ENCODE measurements at regions not wholly inside any gene's neighbourhood (a gene's known extent, or its start where the extent isn't known, plus 50 kb on each side); places are given as distances from the start of the nearest gene placed in this dataset.

DNA sequence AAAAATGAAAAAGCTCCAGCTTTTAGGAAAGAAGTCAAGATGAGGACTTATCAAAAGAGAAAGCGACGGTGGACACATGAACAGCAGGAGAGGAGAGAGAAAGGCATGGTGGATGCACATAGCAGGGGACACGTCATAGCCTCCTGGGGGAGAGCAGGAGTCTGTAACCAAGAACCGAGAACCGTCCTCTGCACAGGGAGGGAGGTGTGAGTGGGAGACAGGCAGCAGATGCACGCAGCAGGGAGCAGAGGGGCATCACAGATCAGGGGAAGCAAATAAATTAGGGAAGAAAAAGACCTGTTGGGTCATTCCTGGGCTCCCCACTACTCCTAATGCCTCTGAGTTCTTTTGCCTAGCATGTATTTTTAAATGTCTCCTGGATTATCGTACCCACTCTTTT is 138.1 kb upstream of the RMST start:
- no peak for DNase-seq (ENCODE audit: low spot score)

DNA sequence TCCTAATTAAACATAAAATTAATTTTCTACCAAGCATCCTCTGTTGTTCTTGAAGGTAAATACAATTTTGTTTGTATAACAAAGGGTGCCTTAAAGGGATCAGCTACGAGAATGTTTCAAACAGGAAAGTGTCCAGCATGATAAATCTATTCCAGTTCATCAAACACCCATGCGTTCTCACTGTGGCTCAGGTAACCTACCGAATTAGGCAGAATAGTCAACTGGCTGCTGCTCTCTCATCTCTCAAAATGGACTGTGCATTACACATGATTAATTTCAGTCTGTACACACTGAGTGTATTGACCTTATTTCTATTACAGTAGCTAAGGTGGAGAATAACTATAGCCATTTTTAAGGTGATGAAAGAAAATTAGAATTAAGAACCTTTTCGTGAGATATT is 127.5 kb upstream of the RMST start:
- no peak for DNase-seq (ENCODE audit: low spot score)

DNA sequence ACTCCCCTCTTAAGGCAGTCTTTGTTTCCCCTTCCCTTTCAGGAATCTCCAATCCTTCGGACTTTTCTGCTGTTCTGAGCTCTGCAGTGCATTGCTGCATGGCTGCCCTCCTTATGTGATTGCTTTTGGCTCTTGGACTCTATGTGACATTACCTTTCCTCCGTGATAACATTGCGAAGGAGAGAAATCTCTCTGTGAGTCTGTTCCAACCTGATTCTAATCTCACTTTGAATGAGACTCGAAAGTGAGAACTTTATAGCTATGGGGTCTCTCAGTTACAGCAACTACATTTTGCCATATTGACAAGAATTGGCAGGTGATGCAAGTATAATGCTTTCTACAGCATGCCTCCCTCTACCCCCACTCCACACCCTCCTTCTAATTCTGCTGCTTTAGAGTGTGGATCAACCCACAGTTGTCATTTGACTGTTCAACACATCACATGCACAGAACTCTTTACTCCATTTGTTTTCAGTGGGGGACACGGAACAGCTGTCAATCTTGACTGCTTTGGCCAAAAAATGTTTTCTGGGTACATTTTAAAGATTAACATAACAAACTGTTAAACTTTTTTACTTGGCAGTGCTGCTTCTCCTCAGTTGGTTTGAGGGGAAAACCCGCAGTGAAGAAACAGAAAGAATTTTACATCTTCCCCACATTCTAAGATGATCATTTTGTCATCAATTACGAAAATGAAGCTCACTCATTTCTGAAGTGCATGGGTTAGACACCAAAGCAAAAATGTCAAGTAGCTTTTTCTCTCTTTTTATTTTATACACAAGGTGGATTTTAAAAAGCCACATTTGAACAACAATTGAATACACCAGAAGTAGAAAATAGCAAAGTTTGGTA is 125.5 kb upstream of the RMST start:
- no peak for DNase-seq (ENCODE audit: low spot score)

DNA sequence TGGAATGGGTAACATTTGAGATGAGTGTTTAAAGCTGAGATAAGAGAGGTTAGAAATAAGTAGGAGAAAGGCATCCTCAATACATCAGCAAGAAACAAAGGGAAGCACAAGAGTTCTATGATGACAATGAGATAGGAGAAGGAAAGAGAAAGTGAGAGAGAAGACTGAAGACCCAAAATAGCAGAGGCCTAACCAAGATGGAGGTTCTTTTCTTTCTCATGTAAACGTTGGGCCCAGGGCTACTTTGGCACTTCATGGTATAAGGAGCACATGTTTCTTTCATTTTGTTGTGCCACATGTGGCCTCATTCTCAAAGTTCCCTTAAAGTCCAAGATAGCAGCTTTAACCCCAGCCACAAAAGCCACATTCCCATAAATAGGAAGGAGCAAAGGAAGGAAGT is 120.5 kb upstream of the RMST start:
- DNase-seq (ENCODE audit: low spot score): no peak

DNA sequence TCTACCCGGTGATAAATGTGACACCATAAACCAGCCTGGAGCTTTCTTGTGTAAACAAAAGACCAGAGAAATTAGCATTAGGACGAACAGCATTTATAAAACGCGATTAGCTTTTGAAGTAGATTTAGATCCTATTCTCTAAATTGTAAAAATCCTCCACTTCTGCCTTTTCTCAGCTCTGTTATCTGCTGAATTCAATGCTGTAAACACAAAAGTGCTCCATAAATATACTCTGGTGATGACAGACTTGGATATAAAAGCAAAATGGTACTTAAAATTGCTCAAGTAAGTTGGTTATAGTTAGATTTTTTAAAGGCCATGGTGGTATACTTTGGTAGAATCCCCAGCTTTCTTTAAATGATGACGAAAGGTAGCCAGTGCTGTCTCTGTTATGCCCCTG is 114.6 kb upstream of the RMST start:
- DNase-seq (ENCODE audit: low spot score): peak; percentile 79

DNA sequence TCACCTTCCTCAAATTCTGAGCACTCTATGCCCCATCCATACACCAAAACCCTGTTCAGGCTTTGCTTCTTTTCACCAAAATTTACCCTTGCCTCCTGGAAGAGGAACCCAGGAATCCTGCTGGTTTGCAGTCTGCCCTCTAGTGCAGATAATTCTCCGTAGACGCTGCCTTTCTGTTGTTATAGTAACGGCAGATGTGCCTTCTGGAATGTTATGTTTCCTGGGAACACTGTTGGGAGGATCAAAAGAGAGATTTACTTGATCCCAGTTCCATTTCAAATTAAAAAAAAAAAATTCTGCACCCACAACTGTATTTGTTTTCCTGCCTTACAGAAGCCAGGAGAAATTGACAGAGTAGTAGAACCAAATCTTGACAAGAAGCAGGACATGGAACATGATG is 104.2 kb upstream of the RMST start:
- DNase-seq (ENCODE audit: low spot score): peak; percentile 80

DNA sequence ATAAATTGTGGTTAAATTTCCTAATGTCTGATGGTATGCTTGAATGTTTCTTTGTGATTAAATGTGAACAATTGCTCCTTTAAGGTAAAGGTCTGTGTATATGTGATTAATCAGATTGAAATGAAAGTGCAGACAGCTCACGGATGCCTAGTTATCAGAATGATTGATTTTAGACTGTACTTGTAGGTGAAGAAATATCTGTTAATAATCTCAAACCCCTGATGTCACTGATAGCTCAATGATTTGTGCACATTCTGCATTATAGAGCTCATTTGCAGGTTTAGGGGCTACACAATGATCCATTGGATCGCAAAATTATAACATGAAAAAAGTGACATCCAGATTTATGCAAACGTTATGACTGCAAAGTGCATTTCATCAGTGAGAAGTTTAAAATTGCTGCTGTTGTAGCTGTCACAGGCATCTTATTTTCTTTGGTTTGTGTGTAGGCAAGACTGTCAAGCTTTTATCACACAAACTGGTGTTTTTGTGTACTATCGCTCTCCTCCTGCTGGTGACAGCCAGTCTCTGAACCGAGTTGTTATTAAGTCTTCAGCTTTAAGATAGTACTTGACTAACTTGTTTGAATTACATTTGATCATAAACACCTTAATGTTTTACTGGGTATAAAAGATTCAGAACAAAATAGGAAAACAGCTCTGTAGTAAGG is 103.4 kb upstream of the RMST start:
- DNase-seq (ENCODE audit: low spot score): no peak

DNA sequence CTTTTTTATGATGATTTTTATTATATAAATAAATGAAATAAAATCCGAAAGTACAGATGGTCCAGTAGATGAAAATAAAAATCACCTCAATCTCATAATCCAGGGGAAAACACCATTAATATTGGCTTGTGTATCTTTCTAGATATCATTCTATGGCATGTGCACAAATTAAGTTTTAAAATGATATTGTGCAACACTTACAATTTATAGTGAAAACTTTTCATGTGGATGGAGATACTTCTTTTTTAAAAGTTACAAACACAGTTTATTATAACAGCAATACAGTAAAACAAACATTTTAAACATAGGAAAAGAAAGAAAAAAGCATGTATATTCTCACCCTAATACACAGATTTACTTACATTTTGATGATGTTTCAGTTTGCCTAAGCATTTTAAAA is 98.9 kb upstream of the RMST start:
- DNase-seq (ENCODE audit: low spot score): no peak

DNA sequence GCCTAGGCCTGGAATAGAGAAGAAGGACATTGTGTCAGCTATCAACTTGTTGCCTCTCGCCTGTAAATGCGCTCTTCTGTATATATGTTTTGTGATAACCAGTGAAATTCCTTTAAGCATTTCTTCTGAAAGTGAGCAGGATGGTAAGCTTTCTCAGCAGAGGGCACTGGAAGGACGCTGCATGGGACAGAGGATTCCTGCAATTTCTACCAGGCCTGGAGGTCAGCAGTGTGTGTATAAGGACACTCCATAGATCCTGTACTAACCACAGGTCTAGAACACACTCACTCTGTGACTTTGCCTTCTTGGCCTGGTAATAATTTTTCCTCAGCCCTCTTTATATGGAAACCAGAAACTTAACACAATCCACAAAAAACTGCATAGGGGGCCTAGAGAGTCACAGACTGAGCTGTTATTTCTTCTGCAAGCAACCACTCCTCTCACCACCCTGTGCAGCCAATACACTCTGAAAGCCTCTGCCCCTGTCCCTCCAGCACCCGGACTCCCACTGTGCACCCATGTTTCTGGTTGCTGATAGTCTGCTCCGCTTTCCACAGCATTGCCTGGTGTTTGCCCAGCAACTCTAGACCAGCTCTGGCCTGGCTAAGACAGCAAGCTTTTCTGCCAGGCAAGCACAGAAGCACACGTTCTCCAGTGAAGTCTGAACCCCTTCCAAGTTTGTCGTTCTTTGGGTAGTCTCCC is 94.0 kb upstream of the RMST start:
- DNase-seq (ENCODE audit: low spot score): peak; percentile 13

DNA sequence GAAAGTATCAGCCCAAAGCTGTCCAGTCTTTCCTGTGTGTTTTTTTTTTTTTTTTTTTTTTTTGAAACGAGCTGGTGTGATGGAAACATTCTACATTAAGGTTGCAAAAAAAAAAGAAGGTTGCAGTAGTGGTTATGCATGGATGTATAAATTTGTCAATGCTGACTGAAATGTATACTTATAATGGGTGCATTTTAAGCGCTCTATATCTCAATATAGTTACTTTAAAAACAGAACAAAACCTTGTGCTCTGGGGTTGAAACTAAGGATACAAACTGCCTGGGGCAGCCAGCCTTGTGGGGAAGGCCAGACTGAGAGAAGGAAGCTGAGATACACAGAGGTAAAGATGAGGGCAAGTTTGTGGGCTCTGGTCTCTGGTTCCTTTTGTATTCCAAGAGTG is 87.3 kb upstream of the RMST start:
- DNase-seq (ENCODE audit: low spot score): no peak

DNA sequence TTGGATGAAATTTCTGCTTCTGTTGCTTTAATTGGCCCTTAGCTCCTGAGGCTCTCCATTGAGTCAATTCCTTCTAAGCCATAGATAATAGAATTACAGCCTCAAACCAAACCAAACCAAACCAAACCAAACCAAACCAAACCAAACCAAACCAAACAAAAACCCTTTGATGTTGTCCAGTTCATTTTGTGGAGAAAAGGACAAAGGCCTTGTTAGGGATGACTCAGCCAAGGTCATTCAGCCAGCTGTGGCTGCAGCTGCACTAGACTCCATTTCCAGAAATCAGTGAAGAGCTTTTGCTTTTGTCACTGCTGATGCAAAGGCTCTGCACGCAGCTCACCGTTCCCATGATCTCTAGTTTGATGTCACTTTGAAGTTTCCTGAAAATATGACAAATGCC is 82.2 kb upstream of the RMST start:
- DNase-seq (ENCODE audit: low spot score): no peak

DNA sequence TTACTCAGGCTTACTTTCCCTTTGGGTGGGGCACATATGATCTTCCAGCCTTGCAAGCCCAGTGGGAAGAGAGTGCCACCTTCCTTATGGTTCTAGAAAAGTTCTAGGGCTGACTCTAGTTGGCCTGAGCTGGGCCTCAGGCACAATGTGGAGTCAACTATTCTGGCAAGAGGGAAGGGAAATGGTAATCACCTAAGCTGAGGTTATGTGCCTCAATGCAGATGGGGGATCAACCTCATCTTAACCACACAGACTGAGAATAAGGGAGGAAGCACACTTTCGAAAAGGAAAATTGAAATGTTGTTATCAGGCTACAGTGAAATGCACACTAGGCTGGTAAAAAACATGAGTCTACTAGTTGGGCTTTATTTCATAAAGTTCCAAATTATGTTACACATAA is 77.5 kb upstream of the RMST start:
- no peak for DNase-seq (ENCODE audit: low spot score)

DNA sequence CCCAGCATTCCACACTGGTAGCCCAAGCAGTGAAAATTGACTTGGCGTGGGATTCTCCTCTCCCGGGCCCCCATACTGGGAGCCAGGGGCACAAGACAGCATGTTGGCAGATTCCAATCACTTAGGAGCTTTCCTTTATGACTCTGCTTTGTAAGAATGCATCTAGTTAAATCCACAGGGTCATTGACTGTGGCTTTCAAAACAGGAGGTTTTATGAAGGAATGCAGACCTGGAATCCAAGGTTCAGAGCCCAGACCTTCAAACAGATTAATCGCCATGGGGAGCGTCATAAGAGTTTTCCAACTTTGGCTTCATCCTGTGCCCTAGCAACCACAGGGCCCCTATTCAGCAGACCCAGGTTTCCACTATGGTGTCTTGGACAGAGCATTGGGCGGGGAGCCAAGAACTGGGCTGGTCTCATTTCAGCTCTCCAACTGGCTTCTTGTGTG is 76.4 kb upstream of the RMST start:
- DNase-seq (ENCODE audit: low spot score): peak; percentile 41

DNA sequence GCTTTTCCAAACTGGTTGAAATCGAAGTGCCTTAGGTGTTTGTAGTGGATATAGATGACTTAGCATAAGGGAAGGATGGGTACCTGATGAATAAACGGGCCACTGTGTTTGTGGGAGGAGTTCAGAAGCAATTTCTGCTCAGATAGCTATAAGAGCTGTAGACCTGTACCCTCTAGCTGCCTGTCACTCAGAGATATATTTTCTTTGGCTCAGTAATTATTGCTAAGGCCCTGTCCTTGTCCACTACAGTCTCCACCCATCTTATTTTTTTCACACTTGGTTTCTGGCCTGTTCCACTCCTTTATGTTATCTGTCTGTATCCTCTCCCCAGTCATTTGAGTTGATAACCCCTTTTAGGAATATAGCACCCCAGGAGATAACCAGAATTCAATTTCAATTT is 74.8 kb upstream of the RMST start:
- no peak for DNase-seq (ENCODE audit: low spot score)

DNA sequence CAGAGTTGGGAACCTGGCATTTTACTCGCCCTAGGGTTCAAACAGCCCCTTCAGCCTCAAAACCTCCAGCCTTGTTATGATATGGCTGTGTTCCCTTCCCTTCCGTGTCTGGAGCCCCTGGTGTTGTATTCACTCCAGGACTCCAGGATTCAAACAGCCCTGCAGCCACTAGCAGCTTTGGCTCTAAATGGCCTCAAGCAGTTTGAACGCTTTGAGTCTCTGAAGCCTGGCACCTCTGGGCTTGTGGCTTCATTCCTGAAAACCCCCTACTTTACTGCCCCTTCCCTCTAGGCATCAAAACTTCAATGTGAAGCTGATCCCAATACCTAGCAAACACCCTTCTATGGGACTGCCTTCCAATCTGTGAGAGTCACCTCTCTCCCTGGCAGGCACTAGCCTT is 67.9 kb upstream of the RMST start:
- DNase-seq (ENCODE audit: low spot score): no peak

DNA sequence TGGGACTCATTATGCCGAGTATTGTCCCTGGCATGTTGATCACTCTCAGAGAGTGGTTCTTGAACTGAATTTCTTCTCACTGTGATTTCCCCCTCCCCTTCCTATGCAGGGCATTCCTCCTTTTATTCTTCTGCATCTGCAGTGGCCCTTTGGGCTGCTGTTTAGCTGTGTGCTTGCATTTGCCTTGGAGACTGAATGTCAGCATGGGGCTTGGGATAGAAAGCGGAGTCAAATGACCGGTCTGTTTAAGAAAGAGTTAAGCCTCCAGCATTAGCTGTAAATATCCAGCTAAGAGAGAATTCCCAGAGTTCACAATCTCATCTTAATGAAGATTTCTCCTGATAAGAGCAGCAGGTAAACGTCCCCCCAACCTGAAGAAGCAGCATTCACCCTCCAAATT is 65.6 kb upstream of the RMST start:
- no peak for DNase-seq (ENCODE audit: low spot score)

DNA sequence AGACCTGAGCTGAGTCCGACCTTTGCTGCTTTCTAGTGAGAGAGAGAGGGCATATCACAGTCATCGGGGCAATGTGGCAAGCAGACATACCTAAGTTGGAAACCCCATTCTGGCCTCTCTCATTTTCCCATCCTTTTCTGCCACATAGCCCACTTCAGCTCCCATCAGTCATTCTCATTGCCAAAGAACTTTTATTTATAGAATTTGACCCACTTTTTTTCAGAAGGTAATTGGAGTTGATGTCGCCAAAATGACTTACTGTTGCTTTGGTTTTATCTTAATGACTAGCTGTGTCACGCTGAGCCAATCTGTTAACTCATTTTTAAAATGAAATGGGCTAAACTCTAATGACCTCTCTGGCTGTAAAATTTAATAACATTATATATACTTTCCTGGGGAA is 63.9 kb upstream of the RMST start:
- no peak for DNase-seq (ENCODE audit: low spot score)

DNA sequence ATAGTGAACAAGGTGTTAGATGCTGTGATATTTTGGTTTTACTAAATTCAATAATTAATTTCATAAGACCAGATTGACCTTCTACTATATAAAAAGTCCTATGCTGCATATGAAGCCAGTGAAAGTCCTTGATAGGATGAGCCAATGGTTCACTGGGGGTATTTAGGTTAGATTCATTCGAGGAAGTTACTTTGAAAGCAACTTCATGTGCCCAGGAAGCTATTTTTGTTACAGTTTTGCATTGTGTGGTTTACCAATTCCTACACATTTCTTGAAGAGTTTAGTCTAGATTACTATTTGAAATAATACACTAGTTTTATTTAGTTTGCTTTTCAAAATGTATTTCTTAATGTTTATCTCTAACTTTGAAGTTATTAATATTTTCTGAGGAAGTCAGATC is 58.5 kb upstream of the RMST start:
- DNase-seq (ENCODE audit: low spot score): no peak

DNA sequence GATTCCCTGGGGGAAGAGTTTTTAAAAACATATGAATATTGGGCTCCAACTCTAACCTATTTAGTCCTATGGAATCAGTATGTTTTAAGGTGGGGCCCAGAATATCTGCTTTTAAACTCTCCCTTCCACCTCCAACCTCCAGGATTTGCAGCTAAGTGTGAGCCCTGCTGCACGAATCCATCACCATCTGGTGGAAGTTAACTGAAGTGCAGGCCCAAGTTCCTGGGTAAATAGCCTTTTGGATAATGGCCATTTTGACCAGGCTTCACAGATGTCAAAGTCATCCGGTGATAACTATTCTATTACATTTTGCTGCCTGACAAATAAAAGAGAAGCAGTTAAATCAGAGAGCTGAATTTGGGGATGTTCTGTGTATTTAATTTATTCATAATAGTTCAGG is 58.1 kb upstream of the RMST start:
- peak; percentile 44 for DNase-seq (ENCODE audit: low spot score)

DNA sequence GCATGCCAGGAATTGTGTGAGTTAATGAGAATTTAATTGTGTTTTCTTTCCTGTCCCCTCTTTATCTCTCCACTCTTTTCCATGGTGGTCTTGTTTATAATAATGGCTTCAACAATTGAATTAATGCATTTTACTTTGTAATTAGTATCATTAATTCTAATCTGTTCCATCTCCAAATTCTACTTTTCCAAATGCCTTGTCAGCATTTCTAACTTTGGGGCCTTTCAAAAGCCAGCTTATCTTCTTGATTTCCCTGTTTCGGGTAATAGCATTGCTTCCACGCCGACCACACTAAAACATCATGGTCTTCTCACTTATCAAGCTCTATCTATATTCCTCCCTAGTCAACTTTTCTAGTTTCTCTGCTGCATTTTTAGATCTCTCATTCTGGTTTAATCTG is 54.2 kb upstream of the RMST start:
- DNase-seq (ENCODE audit: low spot score): no peak

DNA sequence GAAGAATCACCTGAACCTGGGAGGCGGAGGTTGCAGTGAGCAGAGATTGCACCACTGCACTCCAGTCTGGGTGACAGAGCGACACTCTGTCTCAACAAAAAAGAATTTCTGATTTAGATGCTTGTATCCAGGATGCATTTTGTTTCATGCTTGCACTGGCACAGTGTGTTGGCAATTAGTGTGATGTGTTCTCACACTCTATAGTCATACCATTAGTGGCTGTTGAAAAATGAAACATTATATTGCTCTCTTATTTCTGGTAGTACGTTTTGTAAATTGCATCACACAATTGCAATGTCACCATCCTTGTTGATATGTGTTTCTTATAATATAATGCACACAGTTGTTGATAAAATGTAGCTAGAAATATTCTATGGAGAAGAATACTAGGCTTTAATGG is 51.3 kb upstream of the RMST start:
- no peak for DNase-seq (ENCODE audit: low spot score)

Data from umbilical cord (tissue), 1 donor.